ENCODE measurements at regions not wholly inside any gene's neighbourhood (a gene's known extent, or its start where the extent isn't known, plus 50 kb on each side); places are given as distances from the start of the nearest gene placed in this dataset.
"Not testable (repeated sequence)": the region's sequence is repeated elsewhere in the genome, so short reads cannot be mapped to it uniquely, and the experiment has no call there.

DNA sequence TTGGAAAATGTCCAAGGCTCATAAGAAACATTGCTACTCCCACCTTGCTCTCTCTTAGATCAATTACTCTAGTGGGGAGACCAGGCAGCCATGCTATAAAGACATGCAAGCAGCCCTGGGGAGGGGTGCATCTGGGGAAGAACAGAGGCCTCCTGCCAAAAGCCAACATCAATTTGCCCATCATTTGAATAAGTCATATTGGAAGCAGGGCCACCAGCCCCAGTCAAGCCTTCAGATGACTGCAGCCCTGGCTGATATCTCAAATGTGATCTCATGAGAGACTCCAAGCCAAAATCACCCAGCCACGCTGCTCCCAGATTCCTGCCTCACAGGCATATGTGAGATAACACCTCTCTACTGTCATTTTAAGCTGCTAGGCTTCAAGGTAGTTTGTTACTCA is 157.5 kb upstream of the PDE1C start:
- H3K27me3 Mint-ChIP-seq, result peaks cover 14% of the 10 kb centered on the region
- H3K27ac Mint-ChIP-seq (ENCODE audit: low read depth), result no peak overlapping the region
- no peaks in the 10 kb centered on the region for H3K4me1 Mint-ChIP-seq

DNA sequence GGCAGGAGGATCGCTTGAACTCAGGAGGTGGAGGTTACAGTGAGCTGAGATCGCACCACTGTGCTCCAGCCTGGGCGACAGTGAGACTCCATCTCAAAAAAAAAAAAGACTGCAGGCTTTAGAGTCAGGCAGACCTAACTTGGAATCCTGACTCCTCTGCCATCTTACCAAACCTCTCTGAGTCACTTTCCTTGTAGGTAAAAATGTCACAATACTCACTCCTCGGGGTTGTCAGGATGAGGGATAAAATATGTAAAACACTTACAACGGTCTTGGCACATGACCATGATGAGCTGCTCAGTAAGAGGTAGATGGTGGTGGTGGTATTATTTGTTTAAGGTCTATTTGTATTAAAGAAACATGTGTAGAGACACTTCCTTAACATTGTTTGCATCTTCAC is 154.1 kb upstream of the PDE1C start:
- Mint-ChIP-seq H3K27ac (ENCODE audit: low read depth) (no peak overlapping the region), H3K27me3 (peaks cover 14% of the 10 kb centered on the region), H3K4me1 (no peaks in the 10 kb centered on the region), H3K9me3 (no peaks in the 10 kb centered on the region), H3K4me3 (no peak overlapping the region), H3K36me3 (ENCODE audit: insufficient read depth) (peaks cover 2% of the 10 kb centered on the region)
- ATAC-seq (replicated peaks; ENCODE audit: extremely low read depth, poor library complexity, severe bottlenecking) (no peak), DNase-seq (ENCODE audit: low spot score in 2 of 2) (no peak)

More for the DNA sequence above, 157.5 kb upstream of the PDE1C start:
- ATAC-seq (replicated peaks; ENCODE audit: extremely low read depth, poor library complexity, severe bottlenecking) (no peak), DNase-seq (ENCODE audit: low spot score in 2 of 2) (no peak)
- no peaks in the 10 kb centered on the region for H3K9me3 Mint-ChIP-seq
- no peak overlapping the region for H3K4me3 Mint-ChIP-seq
- H3K36me3 Mint-ChIP-seq (ENCODE audit: insufficient read depth), result no peaks in the 10 kb centered on the region

GRCh38 chr7:32223721-32224120 is 153.5 kb upstream of the PDE1C start:
- no peaks in the 10 kb centered on the region for H3K9me3 Mint-ChIP-seq
- ATAC-seq (replicated peaks; ENCODE audit: extremely low read depth, poor library complexity, severe bottlenecking), result no peak
- peaks cover 11% of the 10 kb centered on the region for H3K27me3 Mint-ChIP-seq
- no peaks in the 10 kb centered on the region for H3K4me1 Mint-ChIP-seq
- DNase-seq (ENCODE audit: low spot score in 2 of 2), result no peak
- no peak overlapping the region for H3K27ac Mint-ChIP-seq (ENCODE audit: low read depth)
- peaks cover 2% of the 10 kb centered on the region for H3K36me3 Mint-ChIP-seq (ENCODE audit: insufficient read depth)
- H3K4me3 Mint-ChIP-seq, result no peak overlapping the region

- DNase-seq (ENCODE audit: low spot score in 2 of 2) (no peak), ATAC-seq (replicated peaks; ENCODE audit: extremely low read depth, poor library complexity, severe bottlenecking) (no peak)
- Mint-ChIP-seq H3K4me3 (no peak overlapping the region), H3K27ac (ENCODE audit: low read depth) (no peak overlapping the region), H3K4me1 (no peaks in the 10 kb centered on the region), H3K27me3 (peaks cover 6% of the 10 kb centered on the region), H3K9me3 (no peaks in the 10 kb centered on the region), H3K36me3 (ENCODE audit: insufficient read depth) (peaks cover 2% of the 10 kb centered on the region)
Observed at GRCh38 chr7:32223071-32223650, 153.0 kb upstream of the PDE1C start.

- Mint-ChIP-seq H3K27me3 (no peaks in the 10 kb centered on the region), H3K9me3 (no peaks in the 10 kb centered on the region), H3K4me3 (no peak overlapping the region), H3K36me3 (ENCODE audit: insufficient read depth) (peaks cover 2% of the 10 kb centered on the region), H3K4me1 (no peaks in the 10 kb centered on the region), H3K27ac (ENCODE audit: low read depth) (no peak overlapping the region)
- DNase-seq (ENCODE audit: low spot score in 2 of 2) (no peak), ATAC-seq (replicated peaks; ENCODE audit: extremely low read depth, poor library complexity, severe bottlenecking) (no peak)
Observed at GRCh38 chr7:32222251-32222900, 152.2 kb upstream of the PDE1C start.

- Mint-ChIP-seq H3K9me3 (no peaks in the 10 kb centered on the region), H3K4me1 (no peaks in the 10 kb centered on the region), H3K27ac (ENCODE audit: low read depth) (no peak overlapping the region), H3K4me3 (no peak overlapping the region), H3K27me3 (no peaks in the 10 kb centered on the region), H3K36me3 (ENCODE audit: insufficient read depth) (peaks cover 2% of the 10 kb centered on the region)
- ATAC-seq (replicated peaks; ENCODE audit: extremely low read depth, poor library complexity, severe bottlenecking), result no peak
- DNase-seq (ENCODE audit: low spot score in 2 of 2), result no peak
Observed at GRCh38 chr7:32221736-32222135, 151.5 kb upstream of the PDE1C start.

GRCh38 chr7:32221056-32221455 is 150.8 kb upstream of the PDE1C start:
- H3K27me3 Mint-ChIP-seq, result no peaks in the 10 kb centered on the region
- peaks cover 2% of the 10 kb centered on the region for H3K36me3 Mint-ChIP-seq (ENCODE audit: insufficient read depth)
- no peaks in the 10 kb centered on the region for H3K9me3 Mint-ChIP-seq
- no peak overlapping the region for H3K4me3 Mint-ChIP-seq
- no peak overlapping the region for H3K27ac Mint-ChIP-seq (ENCODE audit: low read depth)
- no peaks in the 10 kb centered on the region for H3K4me1 Mint-ChIP-seq
- DNase-seq (ENCODE audit: low spot score in 2 of 2) (no peak), ATAC-seq (replicated peaks; ENCODE audit: extremely low read depth, poor library complexity, severe bottlenecking) (no peak)

GRCh38 chr7:32219831-32220230 is 149.6 kb upstream of the PDE1C start:
- not testable (repeated sequence) for ATAC-seq (replicated peaks; ENCODE audit: extremely low read depth, poor library complexity, severe bottlenecking); H3K27me3 Mint-ChIP-seq; H3K27ac Mint-ChIP-seq (ENCODE audit: low read depth); H3K36me3 Mint-ChIP-seq (ENCODE audit: insufficient read depth); H3K4me1 Mint-ChIP-seq; DNase-seq (ENCODE audit: low spot score in 2 of 2); H3K4me3 Mint-ChIP-seq; H3K9me3 Mint-ChIP-seq

- Mint-ChIP-seq H3K4me3 (no peak overlapping the region), H3K36me3 (ENCODE audit: insufficient read depth) (peaks cover 2% of the 10 kb centered on the region), H3K27me3 (no peaks in the 10 kb centered on the region), H3K27ac (ENCODE audit: low read depth) (no peak overlapping the region), H3K9me3 (no peaks in the 10 kb centered on the region), H3K4me1 (no peaks in the 10 kb centered on the region)
- ATAC-seq (replicated peaks; ENCODE audit: extremely low read depth, poor library complexity, severe bottlenecking), result no peak
- no peak for DNase-seq (ENCODE audit: low spot score in 2 of 2)
Observed at GRCh38 chr7:32219416-32219815, 149.2 kb upstream of the PDE1C start.

GRCh38 chr7:32218741-32219288 is 148.6 kb upstream of the PDE1C start:
- H3K36me3 Mint-ChIP-seq (ENCODE audit: insufficient read depth), result peaks cover 2% of the 10 kb centered on the region
- no peak for DNase-seq (ENCODE audit: low spot score in 2 of 2)
- no peaks in the 10 kb centered on the region for H3K9me3 Mint-ChIP-seq
- H3K4me1 Mint-ChIP-seq, result no peaks in the 10 kb centered on the region
- no peaks in the 10 kb centered on the region for H3K27me3 Mint-ChIP-seq
- H3K27ac Mint-ChIP-seq (ENCODE audit: low read depth), result no peak overlapping the region
- H3K4me3 Mint-ChIP-seq, result no peak overlapping the region
- ATAC-seq (replicated peaks; ENCODE audit: extremely low read depth, poor library complexity, severe bottlenecking), result no peak

DNA sequence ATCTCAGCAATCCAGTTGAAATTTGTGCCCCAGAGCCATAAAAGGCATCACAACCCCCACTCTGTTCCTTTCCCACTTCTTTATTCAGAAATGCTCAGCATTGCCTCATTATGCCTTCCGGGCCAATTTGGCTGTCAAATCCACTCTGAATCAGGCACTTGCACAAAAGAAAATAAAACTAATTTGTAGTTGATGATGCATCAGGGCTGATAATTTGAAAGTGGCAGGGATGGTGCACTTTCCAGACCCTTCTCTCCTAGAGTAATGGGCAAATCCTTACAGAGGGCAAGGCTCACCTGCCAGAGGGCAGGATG is 147.9 kb upstream of the PDE1C start:
- ATAC-seq (replicated peaks; ENCODE audit: extremely low read depth, poor library complexity, severe bottlenecking), result no peak
- no peaks in the 10 kb centered on the region for H3K27me3 Mint-ChIP-seq
- no peaks in the 10 kb centered on the region for H3K9me3 Mint-ChIP-seq
- peaks cover 2% of the 10 kb centered on the region for H3K36me3 Mint-ChIP-seq (ENCODE audit: insufficient read depth)
- H3K4me1 Mint-ChIP-seq, result no peaks in the 10 kb centered on the region
- H3K4me3 Mint-ChIP-seq, result no peak overlapping the region
- no peak overlapping the region for H3K27ac Mint-ChIP-seq (ENCODE audit: low read depth)
- DNase-seq (ENCODE audit: low spot score in 2 of 2), result no peak

DNA sequence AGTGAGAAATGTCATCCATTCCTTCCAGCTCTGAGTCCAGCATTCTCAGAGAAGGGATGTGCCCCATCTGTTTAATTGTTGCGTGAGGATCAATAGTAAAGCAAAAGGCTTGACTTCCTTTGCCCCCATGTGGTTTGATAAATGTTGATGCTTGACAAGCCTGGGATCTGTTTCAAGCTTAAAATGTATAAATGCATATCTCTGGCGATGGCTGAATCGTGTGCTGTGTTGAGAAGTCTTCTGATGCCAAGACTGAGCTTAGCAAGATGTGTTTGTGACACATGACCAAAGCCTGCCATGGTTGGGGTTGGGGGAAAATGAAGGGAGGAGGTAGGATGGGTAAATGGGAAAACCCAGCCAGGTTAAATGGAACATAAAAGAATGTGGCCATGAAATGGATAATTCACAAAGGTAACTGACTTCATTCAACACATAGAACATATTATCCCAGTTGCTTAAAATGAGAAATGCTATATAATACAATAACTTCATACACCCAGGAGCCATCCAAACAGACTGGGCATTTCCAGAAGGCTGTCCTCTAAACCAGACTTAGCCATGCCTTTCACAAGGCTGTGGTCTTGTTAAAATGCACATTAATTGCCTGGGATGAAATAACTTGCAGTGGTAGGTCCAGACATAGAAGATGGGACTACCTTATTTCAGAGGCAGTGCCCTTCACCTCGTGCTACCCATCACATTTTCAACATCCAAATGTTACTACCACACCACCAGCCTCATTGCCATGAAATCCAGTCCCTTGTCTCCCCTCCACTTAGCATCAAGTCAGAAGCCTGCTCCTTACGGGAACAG is 147.3 kb upstream of the PDE1C start:
- H3K9me3 Mint-ChIP-seq, result no peaks in the 10 kb centered on the region
- no peak overlapping the region for H3K27ac Mint-ChIP-seq (ENCODE audit: low read depth)
- no peaks in the 10 kb centered on the region for H3K27me3 Mint-ChIP-seq
- H3K36me3 Mint-ChIP-seq (ENCODE audit: insufficient read depth), result peaks cover 2% of the 10 kb centered on the region
- DNase-seq (ENCODE audit: low spot score in 2 of 2) (no peak), ATAC-seq (replicated peaks; ENCODE audit: extremely low read depth, poor library complexity, severe bottlenecking) (no peak)
- no peak overlapping the region for H3K4me3 Mint-ChIP-seq
- no peaks in the 10 kb centered on the region for H3K4me1 Mint-ChIP-seq

DNA sequence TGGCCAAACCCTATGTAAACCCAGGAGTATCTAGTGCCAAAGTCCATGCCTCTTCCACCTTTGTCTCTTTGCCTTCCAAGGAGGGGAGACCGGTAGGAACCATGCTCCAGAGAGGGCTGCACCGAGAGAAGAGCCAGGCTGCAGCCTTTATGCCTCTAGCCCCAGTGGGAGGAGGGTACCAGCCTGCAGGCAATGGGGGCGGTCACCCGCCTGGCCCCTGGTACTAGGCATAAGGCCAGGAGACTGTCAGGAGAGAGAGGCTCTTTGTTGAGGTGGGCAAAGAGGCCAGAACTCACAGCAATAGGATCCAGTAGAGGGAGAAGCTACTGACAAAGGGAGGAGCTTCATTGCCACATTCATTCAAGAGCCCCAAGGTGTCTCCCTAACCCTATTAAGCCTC is 146.6 kb upstream of the PDE1C start:
- H3K36me3 Mint-ChIP-seq (ENCODE audit: insufficient read depth), result peaks cover 2% of the 10 kb centered on the region
- H3K27ac Mint-ChIP-seq (ENCODE audit: low read depth), result no peak overlapping the region
- no peaks in the 10 kb centered on the region for H3K9me3 Mint-ChIP-seq
- H3K4me1 Mint-ChIP-seq, result no peaks in the 10 kb centered on the region
- DNase-seq (ENCODE audit: low spot score in 2 of 2) (no peak), ATAC-seq (replicated peaks; ENCODE audit: extremely low read depth, poor library complexity, severe bottlenecking) (no peak)
- no peak overlapping the region for H3K4me3 Mint-ChIP-seq
- no peaks in the 10 kb centered on the region for H3K27me3 Mint-ChIP-seq
